Fibroblast of upper back skin (primary cell): ENCODE measurements at regions not wholly inside any gene's neighbourhood (a gene's known extent, or its start where the extent isn't known, plus 50 kb on each side); places are given as distances from the start of the nearest gene placed in this dataset.
"Not testable (repeated sequence)": the region's sequence is repeated elsewhere in the genome, so short reads cannot be mapped to it uniquely, and the experiment has no call there.

Experiments used
- DNase-seq: peaks from one replicate; pipeline ENCODE4 v3.0.0-alpha.2; 2013

GRCh38 chr22:33139937-33140336 lies 81.8 kb upstream of the SYN3 start:
- DNase-seq, result no peak

GRCh38 chr22:33138333-33138732 lies 80.2 kb upstream of the SYN3 start:
- DNase-seq, result not testable (repeated sequence)

- DNase-seq, result no peak
Measured at GRCh38 chr22:33130473-33130872, 72.3 kb upstream of the SYN3 start.

GRCh38 chr22:33129621-33130020 lies 71.4 kb upstream of the SYN3 start:
- DNase-seq, result no peak

- no peak for DNase-seq
Measured at GRCh38 chr22:33126881-33127280, 68.7 kb upstream of the SYN3 start.

GRCh38 chr22:33124471-33124870 lies 66.3 kb upstream of the SYN3 start:
- DNase-seq, result no peak

- not testable (repeated sequence) for DNase-seq
Measured at GRCh38 chr22:33122439-33122838, 64.3 kb upstream of the SYN3 start.

GRCh38 chr22:33119044-33119443 lies 60.9 kb upstream of the SYN3 start:
- DNase-seq, result no peak

GRCh38 chr22:33117821-33118220 lies 59.6 kb upstream of the SYN3 start:
- no peak for DNase-seq

GRCh38 chr22:33116841-33117547 lies 58.8 kb upstream of the SYN3 start:
- DNase-seq, result no peak

GRCh38 chr22:33114565-33114964 lies 56.4 kb upstream of the SYN3 start:
- DNase-seq, result no peak

- no peak for DNase-seq
Measured at GRCh38 chr22:33112580-33112979, 54.4 kb upstream of the SYN3 start.

- DNase-seq, result no peak
Measured at GRCh38 chr22:33111491-33111890, 53.3 kb upstream of the SYN3 start.

- no peak for DNase-seq
Measured at GRCh38 chr22:33110562-33111163, 52.5 kb upstream of the SYN3 start.

GRCh38 chr22:33109514-33110430 lies 51.6 kb upstream of the SYN3 start:
- DNase-seq, result no peak

- DNase-seq, result no peak
Measured at GRCh38 chr22:33108037-33108436, 49.9 kb upstream of the SYN3 start.
